A549 (cell line): ENCODE measurements at regions not wholly inside any gene's neighbourhood (a gene's known extent, or its start where the extent isn't known, plus 50 kb on each side); places are given as distances from the start of the nearest gene placed in this dataset.

ENCODE experiments used
- CBX8 ChIP-seq: fragments of 200-600 bp; sonication (generic); IDR thresholded peaks from 2 replicates; pipeline ENCODE4 v1.6.1; 2016
- CEBPB ChIP-seq, 2 experiments: fragments of >200 bp in 1 of 2; sonication (Bioruptor Twin) in 1 of 2; formaldehyde crosslinking in 1 of 2; IDR thresholded peaks; 2 replicates each; pipeline ENCODE4 v1.6.1; 2012 to 2016
- CTCF ChIP-seq: fragments of >200 bp; sonication (Bioruptor Twin); formaldehyde crosslinking; IDR thresholded peaks from 3 replicates; pipeline ENCODE4 v1.5.1; 2016
- EP300 ChIP-seq, 2 experiments: fragments of >200 bp; sonication (Bioruptor Twin); formaldehyde crosslinking; IDR thresholded peaks; 2 replicates in 1 of 2; 3 replicates in 1 of 2; pipeline ENCODE4 v1.6.1; 2016 to 2017
- ESRRA ChIP-seq: fragments of 150-350 bp; IDR thresholded peaks from 2 replicates; pipeline ENCODE4 v1.6.1; 2014; ENCODE audit warnings: mild to moderate bottlenecking, low read length, borderline replicate concordance
- FOSL2 ChIP-seq, 2 experiments: fragments of 450-650 bp in 1 of 2; fragments of >200 bp in 1 of 2; sonication (Bioruptor Twin) in 1 of 2; formaldehyde crosslinking; IDR thresholded peaks; 2 replicates each; pipeline versions ENCODE4 v1.5.0 to v1.6.1; 2016 to 2020; ENCODE audit warnings: mild to moderate bottlenecking in 1 of 2, moderate library complexity in 1 of 2
- MAX ChIP-seq: IDR thresholded peaks from 2 replicates; pipeline ENCODE4 v1.6.1; 2012
- MAZ ChIP-seq: fragments of 150-350 bp; IDR thresholded peaks from 2 replicates; pipeline ENCODE4 v1.6.1; 2014; ENCODE audit warnings: antibody characterized with exemption, low read depth, low read length, borderline replicate concordance
- POLR2A ChIP-seq: IDR thresholded peaks from 2 replicates; pipeline ENCODE4 v1.6.1; 2012; ENCODE audit warnings: mild to moderate bottlenecking, low read length
- REST ChIP-seq: fragments of 200-600 bp; sonication (generic); IDR thresholded peaks from 2 replicates; pipeline ENCODE4 v1.6.1; 2016; ENCODE audit warnings: antibody characterized with exemption, mild to moderate bottlenecking, moderate library complexity
- ZNF302 ChIP-seq: fragments of 250-450 bp; sonication (Bioruptor Pico); IDR thresholded peaks from 2 replicates; pipeline ENCODE4 v1.9.0; 2021; ENCODE audit warnings: inconsistent platforms, mild to moderate bottlenecking, moderate library complexity
- TF ChIP-seq, protein P1 (sequence below): fragments of 450-650 bp; IDR thresholded peaks from 2 replicates; pipeline ENCODE4 v1.6.1; 2014; ENCODE audit warnings: antibody characterized with exemption

DNA sequence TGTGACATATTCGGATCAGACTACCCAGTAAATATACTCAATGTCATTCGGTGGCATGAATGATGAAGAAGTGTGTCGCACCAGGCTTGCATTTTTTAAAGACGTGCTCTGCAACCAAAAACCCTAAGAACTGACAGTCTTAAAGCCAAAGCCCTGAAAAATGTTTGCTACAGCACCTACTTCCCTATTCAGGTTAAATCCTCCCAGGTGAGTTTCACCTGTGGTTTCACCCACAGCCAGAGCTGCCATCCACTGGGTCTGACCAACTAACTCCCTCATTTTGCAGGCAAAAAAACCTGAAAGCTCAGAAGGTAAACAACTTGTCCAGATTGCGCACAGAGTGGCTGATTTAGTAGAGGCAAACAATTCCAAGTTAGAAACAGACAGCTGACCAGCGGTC, 222.3 kb upstream of the MGAT5 start:
- TF ChIP-seq MAX (no peak), CTCF (no peak), MAZ (no peak), ESRRA (no peak), POLR2A (no peak), CBX8 (no peak), FOSL2 (IDR thresholded peaks at IDR 0.05) (no peak), FOSL2 (CRISPR knock-in tag; IDR thresholded peaks at IDR 0.05) (no peak), REST (no peak), ZNF302 (CRISPR knock-in tag) (no peak), CEBPB (IDR thresholded peaks at IDR 0.05) (no peak), EP300 (IDR thresholded peaks at IDR 0.05) (no peak)
- TF ChIP-seq, protein P1, sequence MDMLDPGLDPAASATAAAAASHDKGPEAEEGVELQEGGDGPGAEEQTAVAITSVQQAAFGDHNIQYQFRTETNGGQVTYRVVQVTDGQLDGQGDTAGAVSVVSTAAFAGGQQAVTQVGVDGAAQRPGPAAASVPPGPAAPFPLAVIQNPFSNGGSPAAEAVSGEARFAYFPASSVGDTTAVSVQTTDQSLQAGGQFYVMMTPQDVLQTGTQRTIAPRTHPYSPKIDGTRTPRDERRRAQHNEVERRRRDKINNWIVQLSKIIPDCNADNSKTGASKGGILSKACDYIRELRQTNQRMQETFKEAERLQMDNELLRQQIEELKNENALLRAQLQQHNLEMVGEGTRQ, result no peak
